H1 (cell line): ENCODE measurements at regions not wholly inside any gene's neighbourhood (a gene's known extent, or its start where the extent isn't known, plus 50 kb on each side); places are given as distances from the start of the nearest gene placed in this dataset.

Source experiments
- BCL11A ChIP-seq, 2 experiments: IDR thresholded peaks; one replicate each; pipeline ENCODE4 v1.6.1; 2011; ENCODE audit warnings: low read depth in 2 of 2, low read length in 2 of 2, mild to moderate bottlenecking in 2 of 2
- POLR2AphosphoS5 ChIP-seq: IDR thresholded peaks from 2 replicates; pipeline ENCODE4 v1.6.1; 2011; ENCODE audit warnings: low read depth, low read length
- ZNF274 ChIP-seq: IDR thresholded peaks from 2 replicates; pipeline ENCODE4 v1.7.0; 2012; ENCODE audit warnings: low read length, borderline replicate concordance; ENCODE audit errors: extremely low read depth

- TF ChIP-seq ZNF274 (no peak), BCL11A (IDR thresholded peaks at IDR 0.05; ENCODE audit: low read depth in 2 of 2, low read length in 2 of 2) (no peak), POLR2AphosphoS5 (no peak)
These were observed 58.7 kb upstream of the SMOX start (continued) for GRCh38 chr20:4089756-4090487.
